GM23338 (cell line): ENCODE measurements at regions not wholly inside any gene's neighbourhood (a gene's known extent, or its start where the extent isn't known, plus 50 kb on each side); places are given as distances from the start of the nearest gene placed in this dataset.

Experiments
- ATAC-seq: fragments of 200-7000 bp; cut with Tn5 transposase; 3 replicates; pipeline ENCODE4 v1.9.1; 2020
- DNase-seq: peaks from one replicate; pipeline ENCODE4 v3.0.0-alpha.2; 2015; ENCODE audit warnings: low spot score
- H2AFZ ChIP-seq: fragments of 200-600 bp; sonication (generic); 2 replicates; pipeline ENCODE4 v1.8.0; 2016; ENCODE audit warnings: antibody characterized with exemption, mild to moderate bottlenecking, moderate library complexity
- H3F3A ChIP-seq: fragments of 200-600 bp; sonication (generic); replicated peaks from 2 replicates; pipeline ENCODE4 v1.8.0; 2017; ENCODE audit warnings: antibody characterized with exemption, mixed run types, low read depth
- H3K27ac ChIP-seq: fragments of 200-600 bp; sonication (generic); 2 replicates; pipeline ENCODE4 v1.6.1; 2016; ENCODE audit warnings: low read depth
- H3K27me3 ChIP-seq: fragments of 200-600 bp; sonication (generic); 2 replicates; pipeline ENCODE4 v1.8.0; 2016; ENCODE audit warnings: mild to moderate bottlenecking, mixed run types, moderate library complexity; ENCODE audit not compliant: insufficient read depth
- H3K36me3 ChIP-seq: fragments of 200-600 bp; sonication (generic); 2 replicates; pipeline ENCODE4 v1.8.0; 2016; ENCODE audit warnings: mild to moderate bottlenecking; ENCODE audit not compliant: insufficient read depth
- H3K4me1 ChIP-seq: fragments of 200-600 bp; sonication (generic); 2 replicates; pipeline ENCODE4 v1.8.0; 2016; ENCODE audit warnings: mild to moderate bottlenecking, moderate library complexity; ENCODE audit not compliant: insufficient read depth
- H3K4me2 ChIP-seq: fragments of 200-600 bp; sonication (generic); 2 replicates; pipeline ENCODE4 v1.7.1; 2017; ENCODE audit warnings: mixed run types
- H3K4me3 ChIP-seq: fragments of 200-600 bp; sonication (generic); 2 replicates; pipeline ENCODE4 v1.6.1; 2016; ENCODE audit warnings: mixed run types
- H3K79me2 ChIP-seq: fragments of 200-600 bp; sonication (generic); replicated peaks from 2 replicates; pipeline ENCODE4 v1.8.0; 2017; ENCODE audit warnings: mild to moderate bottlenecking; ENCODE audit not compliant: insufficient read depth
- H3K9me2 ChIP-seq: fragments of 200-600 bp; sonication (generic); 2 replicates; pipeline ENCODE4 v1.8.0; 2017; ENCODE audit not compliant: insufficient read depth
- H4K20me1 ChIP-seq: fragments of 200-600 bp; sonication (generic); replicated peaks from 2 replicates; pipeline ENCODE4 v1.8.0; 2017; ENCODE audit warnings: mild to moderate bottlenecking; ENCODE audit not compliant: insufficient read depth
- H3K27ac Mint-ChIP-seq: 2 replicates; pipeline ENCODE4 v1.8.0; 2020; ENCODE audit warnings: inconsistent platforms, mild to moderate bottlenecking, moderate library complexity, mixed read lengths
- H3K27me3 Mint-ChIP-seq: 3 replicates; pipeline ENCODE4 v1.8.0; 2022; ENCODE audit warnings: low read depth, mild to moderate bottlenecking, moderate library complexity, mixed read lengths, inconsistent platforms; ENCODE audit not compliant: insufficient read depth, poor library complexity
- H3K36me3 Mint-ChIP-seq: 3 replicates; pipeline ENCODE4 v1.8.0; 2021; ENCODE audit warnings: low read depth, mild to moderate bottlenecking, inconsistent platforms, moderate library complexity, mixed read lengths
- H3K4me1 Mint-ChIP-seq: 3 replicates; pipeline ENCODE4 v1.8.0; 2020; ENCODE audit warnings: mild to moderate bottlenecking, inconsistent platforms, mixed read lengths
- H3K4me3 Mint-ChIP-seq: 3 replicates; pipeline ENCODE4 v1.8.0; 2021; ENCODE audit warnings: moderate library complexity, mild to moderate bottlenecking, inconsistent platforms, mixed read lengths
- H3K9me3 Mint-ChIP-seq: 3 replicates; pipeline ENCODE4 v1.8.0; 2020; ENCODE audit warnings: moderate library complexity, mild to moderate bottlenecking, inconsistent platforms, mixed read lengths
- CREB1 ChIP-seq: fragments of 250-450 bp; sonication (Bioruptor Pico); IDR thresholded peaks from 2 replicates; pipeline ENCODE4 v1.5.0; 2020; ENCODE audit warnings: low read depth, mild to moderate bottlenecking, moderate library complexity
- CTCF ChIP-seq, 2 experiments: fragments of 200-600 bp in 1 of 2; sonication (generic) in 1 of 2; conservative IDR thresholded peaks; 2 replicates each; pipeline versions ENCODE4 v1.5.1 to v1.6.1; 2016 to 2017; ENCODE audit warnings: antibody characterized with exemption in 2 of 2, low read depth in 2 of 2, mild to moderate bottlenecking in 2 of 2, moderate library complexity in 1 of 2
- ETS1 ChIP-seq: IDR thresholded peaks from 2 replicates; pipeline ENCODE4 v1.6.1; 2016; ENCODE audit warnings: antibody characterized with exemption
- EZH2 ChIP-seq: fragments of 200-600 bp; sonication (generic); IDR thresholded peaks from one replicate; pipeline ENCODE4 v1.8.0; 2017; ENCODE audit warnings: antibody characterized with exemption, mild to moderate bottlenecking, low read depth; ENCODE audit not compliant: unreplicated experiment
- EZH2phosphoT487 ChIP-seq: fragments of 200-600 bp; sonication (generic); IDR thresholded peaks from one replicate; pipeline ENCODE4 v1.8.1; 2018; ENCODE audit warnings: antibody characterized with exemption; ENCODE audit not compliant: unreplicated experiment
- JUNB ChIP-seq: IDR thresholded peaks from one replicate; pipeline ENCODE4 v1.6.1; 2016; ENCODE audit warnings: antibody characterized with exemption; ENCODE audit not compliant: unreplicated experiment
- NANOG ChIP-seq: IDR thresholded peaks from 2 replicates; pipeline ENCODE4 v1.6.1; 2016; ENCODE audit warnings: antibody characterized with exemption, borderline replicate concordance
- POLR2AphosphoS5 ChIP-seq: IDR thresholded peaks from 2 replicates; pipeline ENCODE4 v1.6.1; 2016; ENCODE audit warnings: antibody characterized with exemption, low read depth
- REST ChIP-seq: IDR thresholded peaks from one replicate; pipeline ENCODE4 v1.6.1; 2018; ENCODE audit warnings: antibody characterized with exemption; ENCODE audit not compliant: unreplicated experiment
- STAT1 ChIP-seq: IDR thresholded peaks from one replicate; pipeline ENCODE4 v1.6.1; 2016; ENCODE audit warnings: antibody characterized with exemption; ENCODE audit not compliant: unreplicated experiment
- ZNF114 ChIP-seq: fragments of 250-450 bp; sonication (Bioruptor Pico); IDR thresholded peaks from 2 replicates; pipeline ENCODE4 v1.5.0; 2020; ENCODE audit warnings: mild to moderate bottlenecking, moderate library complexity
- ZNF331 ChIP-seq: fragments of 250-450 bp; sonication (Bioruptor Pico); IDR thresholded peaks from 2 replicates; pipeline ENCODE4 v1.5.0; 2020; ENCODE audit warnings: low read depth, mild to moderate bottlenecking, moderate library complexity
- ZNF462 ChIP-seq: fragments of 250-450 bp; sonication (Bioruptor Pico); IDR thresholded peaks from 2 replicates; pipeline ENCODE4 v1.5.0; 2020; ENCODE audit warnings: mild to moderate bottlenecking, moderate library complexity

GRCh38 chr7:92926697-92927044 is 90.3 kb upstream of the CDK6 start:
- H3K27ac ChIP-seq = no peak overlapping the region
- no peaks in the 10 kb centered on the region for H3K36me3 ChIP-seq
- no peaks in the 10 kb centered on the region for H3K79me2 ChIP-seq
- no peaks in the 10 kb centered on the region for H3K27me3 ChIP-seq
- Mint-ChIP-seq H3K9me3 (peaks cover 10% of the 10 kb centered on the region; the same call in 2 of the 3 replicates), H3K27ac (peak overlapping the region; percentile 62; the same call in 1 of the 2 replicates), H3K4me3 (no peak overlapping the region; the same call in 2 of the 3 replicates), H3K27me3 (peaks cover 4% of the 10 kb centered on the region), H3K36me3 (peaks cover 5% of the 10 kb centered on the region; the same call in 1 of the 3 replicates), H3K4me1 (peaks cover 18% of the 10 kb centered on the region)
- peak overlapping the region; percentile 66; the same call in 1 of the 2 replicates for H3K4me2 ChIP-seq
- TF ChIP-seq REST = no peak
- no peak for TF ChIP-seq ZNF331
- TF ChIP-seq POLR2AphosphoS5 = no peak
- TF ChIP-seq CTCF (conservative IDR thresholded peaks at IDR 0.05; ENCODE audit: low read depth in 2 of 2) = no peak
- no peak for TF ChIP-seq EZH2phosphoT487
- no peak for TF ChIP-seq CREB1 (CRISPR knock-in tag)
- no peak for TF ChIP-seq STAT1
- no peak for TF ChIP-seq ETS1
- TF ChIP-seq NANOG = no peak
- TF ChIP-seq ZNF114 = no peak
- no peak for TF ChIP-seq ZNF462 (CRISPR knock-in tag)
- no peak for TF ChIP-seq EZH2
- TF ChIP-seq JUNB = no peak
- H2AFZ ChIP-seq = peak overlapping the region; percentile 95
- peak overlapping the region; percentile 29; the same call in 1 of the 2 replicates for H3K4me3 ChIP-seq
- H3K4me1 ChIP-seq = peaks cover 18% of the 10 kb centered on the region
- H4K20me1 ChIP-seq = no peaks in the 10 kb centered on the region
- no peaks in the 10 kb centered on the region for H3F3A ChIP-seq
- no peaks in the 10 kb centered on the region for H3K9me2 ChIP-seq
- peak; percentile 50 for ATAC-seq
- no peak for DNase-seq
